ENCODE measurements at regions not wholly inside any gene's neighbourhood (a gene's known extent, or its start where the extent isn't known, plus 50 kb on each side); places are given as distances from the start of the nearest gene placed in this dataset.

DNA sequence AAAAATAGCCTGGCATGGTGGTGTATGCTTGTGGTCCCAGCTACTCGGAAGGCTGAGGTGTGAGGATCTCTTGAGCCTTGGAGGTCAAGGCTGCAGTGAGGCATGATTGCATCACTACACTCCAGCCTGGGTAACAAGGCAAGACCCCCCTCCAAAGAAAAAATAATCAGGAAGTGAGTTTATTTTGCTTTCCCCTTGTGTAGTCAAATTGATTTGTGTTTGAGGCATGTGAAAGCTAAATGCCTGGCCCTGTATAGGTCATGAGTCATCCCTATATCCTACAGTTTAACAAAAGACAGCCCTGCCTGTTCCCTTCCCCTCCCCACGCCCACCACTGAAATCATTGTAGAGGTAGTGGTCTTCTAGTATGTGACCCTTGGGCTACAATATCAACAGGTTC, 241.4 kb upstream of the JUN start:
- no peak overlapping the region for H3K27ac Mint-ChIP-seq
- DNase-seq (ENCODE audit: low spot score in 2 of 2): no peak
- H3K36me3 Mint-ChIP-seq: peaks cover 0 to 11% of the 10 kb centered on the region in 2 donors
- ATAC-seq: peak in 1 of 2 donors; percentile 44
- H3K9me3 Mint-ChIP-seq: peaks cover 0 to 12% of the 10 kb centered on the region in 2 donors

DNA sequence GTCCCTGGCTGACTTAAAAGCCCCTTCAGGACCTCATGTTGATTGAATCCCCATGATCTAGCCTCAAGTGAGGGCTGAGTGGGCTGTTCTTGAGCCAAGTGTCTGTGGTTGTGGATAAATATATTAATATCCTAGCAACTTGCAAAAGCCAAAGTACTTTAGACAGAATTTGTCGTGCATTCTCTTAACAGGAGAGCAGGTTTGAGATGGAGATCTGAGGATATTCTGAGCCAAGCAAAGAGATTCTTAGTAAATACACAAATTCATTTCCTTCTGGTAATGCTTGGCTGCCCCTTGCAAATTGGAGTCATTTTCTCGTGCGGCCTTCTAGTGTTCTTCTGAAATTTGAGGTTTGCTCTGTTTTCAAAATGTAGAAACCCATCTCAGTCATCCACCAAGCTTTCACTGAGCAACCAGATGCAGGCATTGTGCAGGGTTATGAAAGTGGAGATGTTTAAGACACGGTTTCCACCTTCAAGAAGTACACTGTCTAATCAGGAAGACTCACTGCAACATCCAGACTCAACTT, 242.1 kb upstream of the JUN start:
- peak overlapping the region in 1 of 2 donors; percentile 94 for H3K27ac Mint-ChIP-seq
- ATAC-seq: peak in 1 of 2 donors; percentile 76
- DNase-seq (ENCODE audit: low spot score in 2 of 2): no peak
- H3K9me3 Mint-ChIP-seq: peaks cover 0 to 8% of the 10 kb centered on the region in 2 donors
- peaks cover 0 to 11% of the 10 kb centered on the region in 2 donors for H3K36me3 Mint-ChIP-seq

DNA sequence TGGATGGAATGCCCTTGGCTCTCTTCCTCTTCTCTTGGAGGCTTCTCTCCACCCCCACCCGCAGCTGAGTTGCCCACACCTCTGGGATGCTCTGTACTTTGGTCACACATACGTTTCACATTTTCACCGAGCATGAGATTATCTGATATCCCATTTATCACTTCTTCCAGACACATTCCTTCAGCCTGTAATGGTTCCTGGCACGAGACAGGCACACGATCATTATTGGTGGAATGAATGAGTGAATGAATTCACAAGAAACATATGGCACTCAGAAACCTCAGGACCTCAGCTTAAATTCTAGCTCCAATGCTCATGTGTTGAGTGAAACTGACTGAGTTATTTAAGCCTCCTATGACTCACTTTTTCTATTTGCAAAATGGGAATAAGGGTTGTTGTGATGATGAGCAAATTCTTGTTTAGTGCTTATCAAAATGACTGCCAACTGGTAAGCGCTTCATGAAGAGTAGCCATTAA, 242.7 kb upstream of the JUN start:
- H3K9me3 Mint-ChIP-seq: peaks cover 0 to 12% of the 10 kb centered on the region in 2 donors
- peaks cover 0 to 11% of the 10 kb centered on the region in 2 donors for H3K36me3 Mint-ChIP-seq
- peak overlapping the region in 1 of 2 donors; percentile 94 for H3K27ac Mint-ChIP-seq
- no peak for DNase-seq (ENCODE audit: low spot score in 2 of 2)
- ATAC-seq: peak in 1 of 2 donors; percentile 86

DNA sequence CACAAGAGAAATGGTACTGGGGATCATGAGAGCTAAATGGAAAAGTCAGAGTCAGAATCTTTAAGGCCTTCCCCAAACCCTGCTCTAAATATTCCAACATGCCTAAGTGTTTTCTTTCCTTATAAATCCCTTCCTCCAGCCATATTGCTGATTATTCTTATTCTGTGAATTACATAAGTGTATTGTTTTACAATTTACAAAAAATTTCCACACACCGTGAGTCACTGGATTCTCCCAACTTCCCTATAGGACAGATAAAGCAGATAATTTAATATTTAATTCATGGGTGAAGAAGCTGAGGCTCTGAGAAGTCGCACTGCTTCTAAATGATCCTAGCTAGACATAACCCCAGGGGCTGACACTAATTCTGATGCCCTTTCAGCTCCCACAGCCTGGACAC, 243.3 kb upstream of the JUN start:
- DNase-seq (ENCODE audit: low spot score in 2 of 2): no peak
- peak overlapping the region in 1 of 2 donors; percentile 94 for H3K27ac Mint-ChIP-seq
- peaks cover 0 to 12% of the 10 kb centered on the region in 2 donors for H3K9me3 Mint-ChIP-seq
- H3K36me3 Mint-ChIP-seq: peaks cover 0 to 11% of the 10 kb centered on the region in 2 donors
- no peak for ATAC-seq

DNA sequence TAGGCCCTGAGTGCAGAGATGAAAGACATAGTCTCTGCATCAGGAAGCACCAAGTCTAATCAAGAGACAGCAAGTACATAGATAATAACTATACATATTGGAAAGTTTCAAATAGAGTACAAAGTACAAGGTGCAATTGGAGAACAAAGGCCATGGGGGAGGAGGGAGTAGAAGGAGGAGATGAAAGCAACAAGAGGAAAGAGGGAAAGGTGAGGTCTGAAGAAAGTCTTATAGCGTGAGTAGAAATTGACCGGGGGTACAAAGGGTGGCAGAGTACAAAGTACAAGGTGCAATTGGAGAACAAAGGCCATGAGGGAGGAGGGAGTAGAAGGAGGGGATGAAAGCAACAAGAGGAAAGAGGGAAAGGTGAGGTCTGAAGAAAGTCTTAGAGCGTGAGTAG, 244.2 kb upstream of the JUN start:
- Mint-ChIP-seq H3K27ac (no peak overlapping the region), H3K9me3 (peaks cover 0 to 12% of the 10 kb centered on the region in 2 donors), H3K36me3 (peaks cover 0 to 11% of the 10 kb centered on the region in 2 donors)
- ATAC-seq (no peak), DNase-seq (ENCODE audit: low spot score in 2 of 2) (no peak)

DNA sequence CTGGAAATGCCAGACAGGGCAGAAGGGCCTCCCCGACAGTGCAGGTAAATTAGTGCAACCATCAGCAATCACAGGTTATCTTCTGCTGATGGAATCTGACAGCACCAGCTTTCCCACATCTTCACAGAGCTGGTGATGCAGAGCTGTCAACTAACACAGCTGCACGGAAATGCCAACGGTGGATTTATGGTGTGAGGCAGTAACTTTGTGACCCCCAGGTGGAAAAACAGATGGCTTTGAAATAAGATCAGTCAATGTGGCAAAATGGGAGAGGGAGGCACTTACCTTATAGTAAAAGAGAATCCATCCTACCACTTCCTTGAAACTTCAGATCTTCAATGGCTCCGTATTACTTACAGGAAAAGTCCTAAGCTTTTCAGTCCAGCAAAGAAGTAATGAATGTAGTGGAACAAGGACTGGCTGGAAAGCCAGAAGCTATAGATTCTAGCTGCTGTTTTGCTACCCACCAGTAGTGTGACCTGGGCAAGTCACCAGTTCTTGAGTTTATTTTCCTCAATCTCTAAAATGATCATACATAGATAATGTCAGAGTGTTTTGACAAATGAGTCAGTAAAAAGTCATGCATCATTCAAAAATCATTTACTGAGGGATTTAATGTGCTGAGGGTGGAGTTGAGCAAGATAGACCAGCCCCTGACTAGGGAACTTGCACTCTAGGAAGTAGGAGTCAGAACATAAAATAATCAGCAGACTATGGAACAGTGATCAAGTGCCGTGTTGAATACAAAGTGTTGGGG, 245.7 kb upstream of the JUN start:
- H3K27ac Mint-ChIP-seq: no peak overlapping the region
- peaks cover 0 to 11% of the 10 kb centered on the region in 2 donors for H3K36me3 Mint-ChIP-seq
- H3K9me3 Mint-ChIP-seq: peaks cover 0 to 12% of the 10 kb centered on the region in 2 donors
- no peak for ATAC-seq
- DNase-seq (ENCODE audit: low spot score in 2 of 2): no peak

DNA sequence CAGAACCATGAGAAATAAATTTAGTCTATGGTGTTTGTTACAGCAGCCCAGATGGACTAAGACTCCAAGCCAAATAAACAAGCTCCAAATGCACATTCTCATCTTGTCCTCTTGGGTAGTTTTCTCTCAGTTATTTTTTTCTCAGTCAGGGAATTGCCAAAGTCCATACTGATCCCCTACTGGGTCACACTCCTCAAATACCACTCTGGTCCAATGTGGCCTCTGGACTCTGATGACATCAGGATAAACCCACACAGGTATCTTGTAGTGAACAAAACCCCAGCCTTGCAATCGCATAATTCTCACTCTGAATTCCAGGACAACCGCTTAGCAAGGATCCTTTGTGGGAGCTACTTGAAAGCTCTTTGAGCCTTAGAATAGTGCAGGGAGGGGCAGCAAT, 248.4 kb upstream of the JUN start:
- ATAC-seq (no peak), DNase-seq (ENCODE audit: low spot score in 2 of 2) (no peak)
- H3K36me3 Mint-ChIP-seq: peaks cover 0 to under 1% of the 10 kb centered on the region in 2 donors
- H3K9me3 Mint-ChIP-seq: peaks cover 0 to 5% of the 10 kb centered on the region in 2 donors
- no peak overlapping the region for H3K27ac Mint-ChIP-seq

DNA sequence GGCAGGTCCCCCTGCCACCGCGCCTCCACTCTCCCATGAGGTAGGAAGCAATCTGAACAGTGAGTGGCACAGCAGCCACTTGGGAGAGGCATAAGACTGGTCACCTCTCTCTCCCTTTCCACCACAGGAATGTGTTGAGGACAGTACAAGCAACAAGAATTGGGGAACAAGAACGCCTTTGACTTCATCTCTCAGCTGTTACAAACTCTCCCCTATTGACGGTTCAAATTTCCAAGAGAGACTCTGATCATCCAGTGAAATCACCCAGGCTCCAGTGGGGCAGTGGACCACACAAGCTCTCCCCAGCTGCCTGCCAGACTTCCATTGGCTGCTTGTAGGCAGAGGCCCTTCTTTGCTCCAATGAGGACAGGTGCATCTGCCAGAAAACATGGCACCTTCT, 249.9 kb upstream of the JUN start:
- DNase-seq (ENCODE audit: low spot score in 2 of 2): no peak
- peaks cover 0 to 5% of the 10 kb centered on the region in 2 donors for H3K9me3 Mint-ChIP-seq

DNA sequence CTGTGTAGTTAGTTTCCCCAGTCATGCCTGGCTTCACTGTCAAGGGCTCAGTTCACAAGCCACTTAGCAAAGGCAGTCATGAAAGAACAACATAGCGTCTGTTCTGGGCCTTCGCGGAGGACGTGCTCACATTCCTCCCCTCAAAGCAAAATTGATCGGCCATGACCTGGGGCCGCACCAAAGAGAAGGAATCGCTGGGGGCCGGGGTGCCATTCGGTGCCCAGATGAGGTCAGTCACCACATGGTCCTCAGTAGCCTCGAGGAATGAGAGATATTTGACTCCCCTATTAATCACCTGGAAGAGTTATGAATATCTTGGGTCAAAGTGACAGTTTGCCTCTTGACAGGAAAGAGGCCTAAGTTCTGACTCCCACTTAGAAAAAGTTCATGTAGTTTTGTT, 251.1 kb upstream of the JUN start:
- Mint-ChIP-seq H3K36me3 (no peaks in the 10 kb centered on the region), H3K27ac (no peak overlapping the region), H3K9me3 (peaks cover 0 to 5% of the 10 kb centered on the region in 2 donors)
- ATAC-seq (no peak), DNase-seq (ENCODE audit: low spot score in 2 of 2) (no peak)

More for the DNA sequence above, 249.9 kb upstream of the JUN start:
- no peak for ATAC-seq
- no peak overlapping the region for H3K27ac Mint-ChIP-seq
- no peaks in the 10 kb centered on the region for H3K36me3 Mint-ChIP-seq

DNA sequence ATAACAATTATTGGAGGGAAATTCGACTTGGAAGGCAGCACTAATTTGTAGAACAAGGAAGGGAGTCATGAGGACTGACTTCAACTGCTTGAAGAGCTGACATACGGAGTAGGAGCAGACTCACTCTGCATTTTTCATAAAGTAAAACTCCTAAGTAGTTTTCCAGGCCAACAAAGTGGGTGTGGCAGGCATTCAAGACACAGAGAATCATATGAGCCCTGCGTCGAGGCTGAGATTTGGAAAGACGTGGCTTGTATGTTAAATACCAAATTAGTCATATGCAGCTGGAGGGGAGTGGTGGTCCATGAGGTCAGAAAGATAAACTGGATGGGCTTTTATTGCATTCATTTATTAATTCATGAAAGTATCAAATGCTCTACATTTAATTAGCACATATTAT, 255.7 kb upstream of the JUN start:
- DNase-seq (ENCODE audit: low spot score in 2 of 2): no peak
- no peak overlapping the region for H3K27ac Mint-ChIP-seq
- H3K36me3 Mint-ChIP-seq: peaks cover 0 to 6% of the 10 kb centered on the region in 2 donors
- H3K9me3 Mint-ChIP-seq: no peaks in the 10 kb centered on the region
- no peak for ATAC-seq

DNA sequence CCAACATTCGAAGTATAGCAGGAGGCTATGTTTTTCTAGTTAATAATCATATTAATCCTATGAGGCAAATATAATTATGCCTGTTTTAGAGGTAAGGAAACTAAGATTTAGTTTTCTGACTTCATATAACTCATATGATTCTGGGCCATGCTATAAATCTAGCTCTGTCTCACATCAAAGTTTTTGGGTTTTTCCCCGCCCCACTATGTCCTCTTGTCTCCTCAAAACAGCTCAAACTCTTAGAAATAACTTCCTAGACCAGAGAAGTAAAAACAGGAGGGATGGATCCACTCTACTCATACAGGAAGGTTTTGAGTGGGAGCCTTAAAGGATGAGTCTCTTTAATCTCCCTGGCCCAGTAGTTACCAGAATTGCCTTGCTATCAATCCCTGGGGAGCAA, 256.4 kb upstream of the FGGY start:
- H3K27ac Mint-ChIP-seq: no peak overlapping the region
- no peak for DNase-seq (ENCODE audit: low spot score in 2 of 2)
- H3K9me3 Mint-ChIP-seq: peaks cover 0 to 8% of the 10 kb centered on the region in 2 donors
- H3K36me3 Mint-ChIP-seq: peaks cover 0 to 15% of the 10 kb centered on the region in 2 donors
- ATAC-seq: no peak

DNA sequence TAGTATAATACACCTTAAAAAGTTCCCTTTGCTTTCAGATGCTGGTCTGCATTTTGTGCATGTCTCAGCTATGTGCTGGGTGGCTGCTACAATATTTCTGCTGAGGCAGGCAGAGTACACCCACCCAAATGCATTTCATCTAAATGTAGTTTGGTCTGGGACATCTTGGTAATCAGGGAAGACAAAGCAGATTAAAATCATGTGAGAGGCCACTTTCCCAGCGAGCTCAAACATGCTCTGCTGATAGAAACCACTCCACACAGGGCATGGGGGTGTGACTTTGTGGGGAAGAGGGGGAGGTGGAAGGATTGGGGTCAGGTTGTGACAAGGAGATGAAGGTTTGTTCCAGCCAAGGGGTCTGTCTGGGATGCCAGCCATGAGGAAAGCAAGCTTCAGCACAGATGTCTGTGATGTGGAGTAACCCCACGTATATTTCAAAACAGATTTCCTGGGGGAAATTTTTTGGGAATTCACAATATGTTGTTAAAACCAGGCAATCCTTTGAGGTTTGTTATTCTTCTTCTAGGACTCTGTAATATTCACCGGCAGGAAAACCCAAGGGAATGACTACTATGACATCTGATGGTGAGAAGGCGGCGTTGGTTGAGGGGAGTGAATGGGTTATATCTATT, 255.1 kb upstream of the FGGY start:
- H3K27ac Mint-ChIP-seq: no peak overlapping the region
- ATAC-seq: no peak

DNA sequence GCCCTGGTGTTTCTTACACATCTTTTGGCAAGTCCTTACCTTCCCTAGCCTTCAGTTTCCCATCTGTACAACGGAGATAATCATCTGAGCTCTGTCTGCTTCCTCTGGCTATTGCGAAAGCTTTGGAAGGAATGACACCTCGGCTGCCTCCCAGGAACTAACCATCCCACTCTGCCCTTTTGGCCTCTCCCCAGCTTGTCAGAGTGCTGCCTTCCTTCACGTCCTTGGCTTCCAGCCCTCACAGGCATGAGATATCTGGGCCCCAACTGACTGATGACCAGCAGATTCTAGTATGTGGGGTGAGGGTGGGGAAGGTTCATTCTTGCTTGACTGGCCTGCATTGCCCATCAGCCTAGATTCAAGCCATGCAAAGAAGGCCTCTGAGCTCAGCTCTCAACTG, 253.1 kb upstream of the FGGY start:
- peaks cover 0 to 25% of the 10 kb centered on the region in 2 donors for H3K9me3 Mint-ChIP-seq
- no peak for ATAC-seq
- peaks cover 0 to 36% of the 10 kb centered on the region in 2 donors for H3K36me3 Mint-ChIP-seq

More for the DNA sequence above, 255.1 kb upstream of the FGGY start:
- peaks cover 0 to 22% of the 10 kb centered on the region in 2 donors for H3K36me3 Mint-ChIP-seq
- peaks cover 0 to 14% of the 10 kb centered on the region in 2 donors for H3K9me3 Mint-ChIP-seq
- no peak for DNase-seq (ENCODE audit: low spot score in 2 of 2)

DNA sequence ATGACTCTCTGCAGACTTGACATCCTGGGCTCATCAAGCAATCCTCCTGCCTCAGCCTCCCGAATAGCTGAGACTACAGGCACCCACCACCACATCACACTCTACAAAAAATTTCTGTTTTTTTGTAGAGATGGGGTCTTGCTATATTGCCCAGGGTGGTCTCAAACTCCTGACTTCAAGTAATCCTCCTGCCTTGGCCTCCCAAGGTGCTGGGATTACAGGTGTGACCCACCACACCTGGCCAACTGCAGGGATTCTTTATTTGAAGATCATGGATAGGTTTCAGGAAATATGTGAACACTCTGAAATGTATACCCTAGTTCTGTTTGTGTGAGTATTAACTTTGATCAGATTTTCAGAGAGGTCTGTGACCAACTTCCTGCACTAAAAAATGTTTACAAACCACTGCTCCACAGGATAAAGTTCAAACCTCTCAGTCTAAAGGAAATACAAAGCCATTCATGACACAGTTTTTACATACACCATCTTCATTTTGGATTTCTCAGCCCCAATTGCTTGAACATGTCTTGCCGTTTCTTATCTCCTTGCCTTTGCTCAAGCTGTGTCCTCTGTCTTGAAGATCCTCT, 252.3 kb upstream of the FGGY start:
- no peak for DNase-seq (ENCODE audit: low spot score in 2 of 2)
- Mint-ChIP-seq H3K36me3 (peaks cover 0 to 43% of the 10 kb centered on the region in 2 donors), H3K9me3 (peaks cover 0 to 33% of the 10 kb centered on the region in 2 donors), H3K27ac (peak overlapping the region in 1 of 2 donors; percentile 87)
- no peak for ATAC-seq

More for the DNA sequence above, 253.1 kb upstream of the FGGY start:
- no peak for DNase-seq (ENCODE audit: low spot score in 2 of 2)
- H3K27ac Mint-ChIP-seq: no peak overlapping the region

DNA sequence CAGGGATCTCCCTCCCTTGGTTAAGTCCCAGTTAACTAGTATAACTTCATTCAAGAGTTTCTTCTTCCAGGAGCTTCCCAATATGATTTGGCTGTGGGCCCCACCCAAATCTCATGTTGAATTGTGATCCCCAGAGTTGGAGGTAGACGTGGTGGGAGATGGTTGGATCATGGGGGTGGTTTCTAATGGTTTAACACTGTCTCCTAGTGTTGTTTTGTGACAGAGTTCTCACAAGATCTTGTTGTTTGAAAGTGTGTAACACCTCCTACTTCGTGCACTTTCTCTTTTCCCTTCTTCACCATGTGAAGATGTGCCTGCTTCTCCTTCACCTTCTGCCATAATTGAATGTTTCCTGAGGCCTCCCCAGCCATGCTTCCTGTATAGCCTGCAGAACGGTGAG, 251.8 kb upstream of the FGGY start:
- Mint-ChIP-seq H3K36me3 (peaks cover 0 to 43% of the 10 kb centered on the region in 2 donors), H3K9me3 (peaks cover 0 to 34% of the 10 kb centered on the region in 2 donors), H3K27ac (peak overlapping the region in 1 of 2 donors; percentile 87)
- DNase-seq (ENCODE audit: low spot score in 2 of 2): no peak
- no peak for ATAC-seq

DNA sequence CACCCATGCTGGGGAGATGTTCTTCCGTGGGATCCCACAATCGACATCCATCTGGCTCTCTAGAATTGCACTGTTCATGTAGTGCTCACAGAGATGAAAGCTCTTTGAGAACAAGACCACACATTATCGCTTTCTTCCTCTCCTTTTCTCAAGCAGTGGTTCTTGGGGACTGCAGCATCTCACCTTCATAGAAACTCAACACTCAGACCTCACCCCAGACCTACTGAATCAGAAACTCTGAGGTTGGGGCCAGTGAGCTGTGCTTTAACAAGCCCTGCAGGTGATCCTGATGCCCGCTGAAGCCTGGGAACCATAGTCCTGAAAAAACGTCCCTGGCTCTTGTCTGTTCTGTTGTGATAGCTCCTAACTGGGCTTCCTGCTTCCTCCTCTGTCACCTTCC, 251.3 kb upstream of the FGGY start:
- Mint-ChIP-seq H3K27ac (peak overlapping the region in 1 of 2 donors; percentile 87), H3K9me3 (peaks cover 0 to 34% of the 10 kb centered on the region in 2 donors), H3K36me3 (peaks cover 0 to 43% of the 10 kb centered on the region in 2 donors)
- DNase-seq (ENCODE audit: low spot score in 2 of 2): no peak
- ATAC-seq: peak; percentile 42 to 53

DNA sequence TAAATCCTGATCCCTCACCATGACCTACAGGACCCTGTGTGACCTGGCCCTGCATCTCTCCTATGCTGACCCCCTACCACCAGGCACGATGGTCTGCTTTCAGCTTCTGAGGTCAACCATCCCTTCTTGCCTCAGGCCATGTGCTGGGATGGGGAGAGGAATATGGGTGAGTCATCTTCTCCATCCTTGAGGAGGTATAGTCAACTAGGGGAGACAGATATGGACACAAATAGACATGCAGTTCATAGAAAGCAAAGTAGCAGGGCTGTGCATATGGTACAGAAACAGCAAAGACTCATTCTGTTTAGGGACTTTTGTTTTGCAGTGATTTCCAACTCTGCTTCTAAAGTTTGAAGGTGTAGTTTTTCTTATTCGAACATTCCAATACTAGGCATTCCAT, 250.8 kb upstream of the FGGY start:
- H3K9me3 Mint-ChIP-seq: peaks cover 0 to 34% of the 10 kb centered on the region in 2 donors
- peak overlapping the region; percentile 83 to 87 for H3K27ac Mint-ChIP-seq
- H3K36me3 Mint-ChIP-seq: peaks cover 0 to 43% of the 10 kb centered on the region in 2 donors
- ATAC-seq (peak; percentile 19 to 39), DNase-seq (ENCODE audit: low spot score in 2 of 2) (no peak)
